ENCODE measurements at regions not wholly inside any gene's neighbourhood (a gene's known extent, or its start where the extent isn't known, plus 50 kb on each side); places are given as distances from the start of the nearest gene placed in this dataset.
A peak's percentile ranks its signal among the peaks of the same experiment; 100 is the strongest.
"Not testable (repeated sequence)": the region's sequence is repeated elsewhere in the genome, so short reads cannot be mapped to it uniquely, and the experiment has no call there.

GRCh38 chr3:147298511-147298982 is 107.8 kb downstream of the ZIC4 start:
- Mint-ChIP-seq H3K27ac (peak overlapping the region; percentile 73 to 92 (median 81)), H3K36me3 (ENCODE audit: low read depth) (no peaks in the 10 kb centered on the region), H3K9me3 (no peaks in the 10 kb centered on the region), H3K27me3 (ENCODE audit: low read depth) (no peaks in the 10 kb centered on the region), H3K4me1 (peaks cover 17% of the 10 kb centered on the region), H3K4me3 (peak overlapping the region in 1 of 3 experiments; percentile 38)
- TF ChIP-seq, protein P1, sequence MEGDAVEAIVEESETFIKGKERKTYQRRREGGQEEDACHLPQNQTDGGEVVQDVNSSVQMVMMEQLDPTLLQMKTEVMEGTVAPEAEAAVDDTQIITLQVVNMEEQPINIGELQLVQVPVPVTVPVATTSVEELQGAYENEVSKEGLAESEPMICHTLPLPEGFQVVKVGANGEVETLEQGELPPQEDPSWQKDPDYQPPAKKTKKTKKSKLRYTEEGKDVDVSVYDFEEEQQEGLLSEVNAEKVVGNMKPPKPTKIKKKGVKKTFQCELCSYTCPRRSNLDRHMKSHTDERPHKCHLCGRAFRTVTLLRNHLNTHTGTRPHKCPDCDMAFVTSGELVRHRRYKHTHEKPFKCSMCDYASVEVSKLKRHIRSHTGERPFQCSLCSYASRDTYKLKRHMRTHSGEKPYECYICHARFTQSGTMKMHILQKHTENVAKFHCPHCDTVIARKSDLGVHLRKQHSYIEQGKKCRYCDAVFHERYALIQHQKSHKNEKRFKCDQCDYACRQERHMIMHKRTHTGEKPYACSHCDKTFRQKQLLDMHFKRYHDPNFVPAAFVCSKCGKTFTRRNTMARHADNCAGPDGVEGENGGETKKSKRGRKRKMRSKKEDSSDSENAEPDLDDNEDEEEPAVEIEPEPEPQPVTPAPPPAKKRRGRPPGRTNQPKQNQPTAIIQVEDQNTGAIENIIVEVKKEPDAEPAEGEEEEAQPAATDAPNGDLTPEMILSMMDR (IDR thresholded peaks at IDR 0.05; ENCODE audit: unreplicated experiment in 3 of 3): no peak

- Mint-ChIP-seq H3K9me3 (no peaks in the 10 kb centered on the region), H3K4me3 (peak overlapping the region in 1 of 3 experiments; percentile 41), H3K27me3 (ENCODE audit: low read depth) (no peaks in the 10 kb centered on the region), H3K4me1 (peaks cover 17% of the 10 kb centered on the region), H3K27ac (peak overlapping the region; percentile 73 to 92 (median 81)), H3K36me3 (ENCODE audit: low read depth) (no peaks in the 10 kb centered on the region)
- TF ChIP-seq, protein P1 (IDR thresholded peaks at IDR 0.05; ENCODE audit: unreplicated experiment in 3 of 3): no peak
These were observed 108.5 kb downstream of the ZIC4 start for GRCh38 chr3:147297761-147298350.

DNA sequence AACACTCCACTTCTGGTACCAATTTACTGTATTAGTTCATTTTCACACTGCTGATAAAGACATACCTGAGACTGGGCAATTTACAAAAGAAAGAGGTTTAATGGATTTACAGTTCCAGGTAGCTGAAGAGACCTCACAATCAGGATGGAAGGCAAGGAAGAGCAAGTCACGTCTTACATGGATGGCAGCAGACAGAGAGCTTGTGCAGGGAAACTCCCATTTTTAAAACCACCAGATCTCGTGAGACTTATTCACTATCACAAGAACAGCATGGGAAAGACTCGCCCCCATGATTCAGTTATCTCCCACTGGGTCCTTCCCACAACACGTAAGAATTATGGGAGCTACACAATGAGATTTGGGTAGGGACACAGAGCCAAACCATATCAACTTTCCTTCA is 119.0 kb downstream of the ZIC4 start:
- H3K4me3 Mint-ChIP-seq; H3K27ac Mint-ChIP-seq; H3K27me3 Mint-ChIP-seq (ENCODE audit: low read depth); H3K9me3 Mint-ChIP-seq; H3K4me1 Mint-ChIP-seq; H3K36me3 Mint-ChIP-seq (ENCODE audit: low read depth): not testable (repeated sequence)

GRCh38 chr3:147269907-147270306 is 136.4 kb downstream of the ZIC4 start:
- TF ChIP-seq, protein P1 (IDR thresholded peaks at IDR 0.05; ENCODE audit: unreplicated experiment in 3 of 3): no peak
- Mint-ChIP-seq H3K4me1 (no peaks in the 10 kb centered on the region), H3K27ac (no peak overlapping the region), H3K4me3 (no peak overlapping the region), H3K36me3 (ENCODE audit: low read depth) (peaks cover 4% of the 10 kb centered on the region), H3K9me3 (peaks cover 30% of the 10 kb centered on the region), H3K27me3 (ENCODE audit: low read depth) (no peaks in the 10 kb centered on the region)

- no peak overlapping the region for H3K27ac Mint-ChIP-seq
- peaks cover 20% of the 10 kb centered on the region for H3K9me3 Mint-ChIP-seq
- TF ChIP-seq, protein P1 (IDR thresholded peaks at IDR 0.05; ENCODE audit: unreplicated experiment in 3 of 3): no peak
- H3K4me3 Mint-ChIP-seq: no peak overlapping the region
- no peaks in the 10 kb centered on the region for H3K4me1 Mint-ChIP-seq
- peaks cover 4% of the 10 kb centered on the region for H3K36me3 Mint-ChIP-seq (ENCODE audit: low read depth)
- H3K27me3 Mint-ChIP-seq (ENCODE audit: low read depth): no peaks in the 10 kb centered on the region
These were observed 138.9 kb downstream of the ZIC4 start for GRCh38 chr3:147267434-147267833.

DNA sequence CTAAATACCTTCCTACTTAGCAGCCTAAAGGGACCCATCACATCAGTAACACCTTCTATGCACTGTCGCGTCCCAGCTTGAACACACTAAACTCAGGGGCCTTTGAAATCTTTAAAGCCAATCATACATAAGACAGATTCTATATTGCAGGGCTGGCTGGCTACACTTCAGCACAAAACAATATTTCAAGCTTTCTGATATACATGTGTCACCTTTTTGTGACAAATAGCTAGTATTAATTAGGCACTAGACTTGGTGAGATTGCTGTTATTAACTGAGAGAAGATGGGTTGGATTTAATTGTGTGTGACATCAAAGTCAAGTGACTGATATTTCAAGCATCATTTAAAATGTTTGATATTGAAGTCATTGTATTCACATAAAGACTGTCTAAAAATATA is 148.4 kb downstream of the ZIC4 start:
- no peak overlapping the region for H3K27ac Mint-ChIP-seq
- TF ChIP-seq, protein P1 (IDR thresholded peaks at IDR 0.05; ENCODE audit: unreplicated experiment in 3 of 3): no peak
- no peaks in the 10 kb centered on the region for H3K4me1 Mint-ChIP-seq
- no peaks in the 10 kb centered on the region for H3K27me3 Mint-ChIP-seq (ENCODE audit: low read depth)
- H3K4me3 Mint-ChIP-seq: no peak overlapping the region
- no peaks in the 10 kb centered on the region for H3K36me3 Mint-ChIP-seq (ENCODE audit: low read depth)
- H3K9me3 Mint-ChIP-seq: no peaks in the 10 kb centered on the region
